Ascending aorta (tissue), 2 donors: ENCODE measurements at regions not wholly inside any gene's neighbourhood (a gene's known extent, or its start where the extent isn't known, plus 50 kb on each side); places are given as distances from the start of the nearest gene placed in this dataset.

Experiments
- DNase-seq, 2 donors: peaks; one replicate each; pipeline ENCODE4 v3.0.0-alpha.2; 2019; ENCODE audit warnings: low spot score in 2 of 2
- H3K27ac ChIP-seq, 2 donors: fragments of 200-600 bp; sonication (generic); one replicate each; pipeline ENCODE4 v1.5.1; 2016 to 2017; ENCODE audit warnings: mild to moderate bottlenecking in 1 of 2
- H3K27me3 ChIP-seq: fragments of 200-600 bp; sonication (generic); one replicate; pipeline ENCODE4 v1.5.1; 2017
- H3K36me3 ChIP-seq, 2 donors: fragments of 200-600 bp; sonication (generic); one replicate each; pipeline ENCODE4 v1.5.1; 2016
- H3K4me1 ChIP-seq, 2 donors: fragments of 200-600 bp; sonication (generic); one replicate each; pipeline ENCODE4 v1.5.1; 2016 to 2017; ENCODE audit warnings: mild to moderate bottlenecking in 1 of 2
- H3K4me3 ChIP-seq, 2 donors: fragments of 200-600 bp; sonication (generic); one replicate each; pipeline ENCODE4 v1.5.1; 2016 to 2017; ENCODE audit warnings: mild to moderate bottlenecking in 1 of 2
- H3K9me3 ChIP-seq, 2 donors: fragments of 200-600 bp; sonication (generic); one replicate each; pipeline ENCODE4 v1.5.1; 2016
- intact Hi-C: fragments of 100-400 bp; cut with DNase I; formaldehyde crosslinking; loops from one replicate; pipeline ENCODE4 v1.15.1; 2023
- TF ChIP-seq, protein P1 (sequence below), 3 experiments: fragments of 200-600 bp in 2 of 3; fragments of 450-650 bp in 1 of 3; sonication (generic) in 2 of 3; IDR thresholded peaks; one replicate each; pipeline ENCODE4 v1.5.1; 2016 to 2019; ENCODE audit warnings: antibody characterized with exemption in 3 of 3, mild to moderate bottlenecking in 1 of 3, moderate library complexity in 1 of 3

DNA sequence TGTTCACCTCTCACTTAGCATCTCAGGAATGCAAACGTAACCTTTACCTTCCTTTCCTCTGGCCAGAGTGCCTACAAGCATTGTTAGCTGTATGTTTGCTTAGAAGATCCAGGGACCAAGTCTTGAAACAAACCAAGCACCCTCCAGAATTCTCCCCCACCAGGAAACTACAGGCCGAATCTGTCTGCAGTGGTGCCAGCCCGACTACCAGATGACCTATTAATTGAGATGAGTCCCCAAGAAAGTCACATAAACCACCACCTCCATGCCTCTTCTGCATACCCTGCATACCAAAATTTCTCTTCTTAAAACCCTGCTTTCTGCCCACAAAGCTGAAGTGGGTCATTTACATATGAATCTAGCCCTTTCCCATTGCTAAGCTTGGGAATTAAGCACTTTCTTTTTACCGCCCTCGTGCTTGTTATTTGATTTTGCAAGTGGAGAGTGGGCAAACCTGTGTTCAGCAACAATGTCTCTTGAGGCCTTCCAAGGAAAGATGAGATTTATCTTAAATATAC, 1239.1 kb downstream of the CDH12 start:
- H3K4me3 ChIP-seq = no peak overlapping the region
- H3K36me3 ChIP-seq = no peaks in the 10 kb centered on the region
- TF ChIP-seq, protein P1, sequence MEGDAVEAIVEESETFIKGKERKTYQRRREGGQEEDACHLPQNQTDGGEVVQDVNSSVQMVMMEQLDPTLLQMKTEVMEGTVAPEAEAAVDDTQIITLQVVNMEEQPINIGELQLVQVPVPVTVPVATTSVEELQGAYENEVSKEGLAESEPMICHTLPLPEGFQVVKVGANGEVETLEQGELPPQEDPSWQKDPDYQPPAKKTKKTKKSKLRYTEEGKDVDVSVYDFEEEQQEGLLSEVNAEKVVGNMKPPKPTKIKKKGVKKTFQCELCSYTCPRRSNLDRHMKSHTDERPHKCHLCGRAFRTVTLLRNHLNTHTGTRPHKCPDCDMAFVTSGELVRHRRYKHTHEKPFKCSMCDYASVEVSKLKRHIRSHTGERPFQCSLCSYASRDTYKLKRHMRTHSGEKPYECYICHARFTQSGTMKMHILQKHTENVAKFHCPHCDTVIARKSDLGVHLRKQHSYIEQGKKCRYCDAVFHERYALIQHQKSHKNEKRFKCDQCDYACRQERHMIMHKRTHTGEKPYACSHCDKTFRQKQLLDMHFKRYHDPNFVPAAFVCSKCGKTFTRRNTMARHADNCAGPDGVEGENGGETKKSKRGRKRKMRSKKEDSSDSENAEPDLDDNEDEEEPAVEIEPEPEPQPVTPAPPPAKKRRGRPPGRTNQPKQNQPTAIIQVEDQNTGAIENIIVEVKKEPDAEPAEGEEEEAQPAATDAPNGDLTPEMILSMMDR (IDR thresholded peaks at IDR 0.05) = no peak
- DNase-seq = no peak
- no peaks in the 10 kb centered on the region for H3K27me3 ChIP-seq
- no peak overlapping the region for H3K27ac ChIP-seq
- intact Hi-C loops = no loop called here
- no peaks in the 10 kb centered on the region for H3K9me3 ChIP-seq
- no peaks in the 10 kb centered on the region for H3K4me1 ChIP-seq

GRCh38 chr5:21603796-21604195, 1249.3 kb downstream of the CDH12 start:
- Histone ChIP-seq H3K27ac (no peak overlapping the region), H3K36me3 (no peaks in the 10 kb centered on the region), H3K27me3 (no peaks in the 10 kb centered on the region), H3K9me3 (no peaks in the 10 kb centered on the region), H3K4me3 (no peak overlapping the region), H3K4me1 (no peaks in the 10 kb centered on the region)
- TF ChIP-seq, protein P1 (IDR thresholded peaks at IDR 0.05) = no peak
- intact Hi-C loops = no loop called here
- no peak for DNase-seq

GRCh38 chr5:21594566-21594965, 1258.6 kb downstream of the CDH12 start:
- no peaks in the 10 kb centered on the region for H3K9me3 ChIP-seq
- no peak for DNase-seq
- no peak overlapping the region for H3K27ac ChIP-seq
- no peak overlapping the region for H3K4me3 ChIP-seq
- H3K4me1 ChIP-seq = no peaks in the 10 kb centered on the region
- TF ChIP-seq, protein P1 (IDR thresholded peaks at IDR 0.05) = no peak
- intact Hi-C loops = no loop called here
- no peaks in the 10 kb centered on the region for H3K36me3 ChIP-seq
- H3K27me3 ChIP-seq = no peaks in the 10 kb centered on the region

DNA sequence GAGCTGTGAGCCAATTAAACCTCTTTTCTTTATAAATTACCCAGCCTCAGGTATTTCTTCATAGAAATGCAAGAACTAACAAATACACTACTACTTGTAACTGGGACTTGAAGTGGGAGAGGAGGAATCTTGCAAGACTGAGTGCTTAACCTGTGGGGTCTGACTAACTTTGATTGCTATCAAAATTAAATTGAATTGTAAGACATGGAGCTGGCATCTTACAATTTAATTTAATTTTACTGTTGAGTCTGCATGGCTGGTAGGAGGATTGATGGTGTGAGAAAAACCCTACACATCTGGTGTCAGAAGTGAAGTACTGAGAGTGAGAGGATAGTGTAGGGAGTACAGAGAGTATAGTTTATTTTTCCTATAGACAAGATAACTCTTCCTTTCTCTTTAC, 1259.9 kb downstream of the CDH12 start:
- H3K36me3 ChIP-seq = no peaks in the 10 kb centered on the region
- H3K9me3 ChIP-seq = no peaks in the 10 kb centered on the region
- no peaks in the 10 kb centered on the region for H3K4me1 ChIP-seq
- H3K27ac ChIP-seq = no peak overlapping the region
- TF ChIP-seq, protein P1 (IDR thresholded peaks at IDR 0.05) = no peak
- H3K27me3 ChIP-seq = no peaks in the 10 kb centered on the region
- no peak for DNase-seq
- H3K4me3 ChIP-seq = no peak overlapping the region
- intact Hi-C loops = no loop called here

GRCh38 chr5:21581508-21581907, 1271.6 kb downstream of the CDH12 start:
- H3K4me1 ChIP-seq = no peaks in the 10 kb centered on the region
- H3K36me3 ChIP-seq = peaks cover 0 to 5% of the 10 kb centered on the region in 2 donors
- no peak overlapping the region for H3K27ac ChIP-seq
- no peaks in the 10 kb centered on the region for H3K27me3 ChIP-seq
- no peak for DNase-seq
- peaks cover 0 to 9% of the 10 kb centered on the region in 2 donors for H3K9me3 ChIP-seq
- intact Hi-C loops = no loop called here
- H3K4me3 ChIP-seq = no peak overlapping the region
- TF ChIP-seq, protein P1 (IDR thresholded peaks at IDR 0.05) = no peak

GRCh38 chr5:21574961-21575360, 1278.2 kb downstream of the CDH12 start:
- TF ChIP-seq, protein P1 (IDR thresholded peaks at IDR 0.05) = no peak
- no peak for DNase-seq
- Histone ChIP-seq H3K36me3 (no peaks in the 10 kb centered on the region), H3K4me1 (no peaks in the 10 kb centered on the region), H3K9me3 (peaks cover 0 to 9% of the 10 kb centered on the region in 2 donors), H3K4me3 (no peak overlapping the region), H3K27me3 (no peaks in the 10 kb centered on the region), H3K27ac (no peak overlapping the region)
- intact Hi-C loops = no loop called here
